MM.1S (cell line): ENCODE measurements at regions not wholly inside any gene's neighbourhood (a gene's known extent, or its start where the extent isn't known, plus 50 kb on each side); places are given as distances from the start of the nearest gene placed in this dataset.

ENCODE experiments used
- EZH2phosphoT487 ChIP-seq: fragments of 300-600 bp; sonication (generic); IDR thresholded peaks from 2 replicates; pipeline ENCODE4 v1.6.1; 2018; ENCODE audit warnings: antibody characterized with exemption, low read length
- TF ChIP-seq, protein P1 (sequence below): fragments of 300-600 bp; sonication (generic); IDR thresholded peaks from 2 replicates; pipeline ENCODE4 v1.5.1; 2016; ENCODE audit warnings: antibody characterized with exemption, low read length, mixed read lengths

DNA sequence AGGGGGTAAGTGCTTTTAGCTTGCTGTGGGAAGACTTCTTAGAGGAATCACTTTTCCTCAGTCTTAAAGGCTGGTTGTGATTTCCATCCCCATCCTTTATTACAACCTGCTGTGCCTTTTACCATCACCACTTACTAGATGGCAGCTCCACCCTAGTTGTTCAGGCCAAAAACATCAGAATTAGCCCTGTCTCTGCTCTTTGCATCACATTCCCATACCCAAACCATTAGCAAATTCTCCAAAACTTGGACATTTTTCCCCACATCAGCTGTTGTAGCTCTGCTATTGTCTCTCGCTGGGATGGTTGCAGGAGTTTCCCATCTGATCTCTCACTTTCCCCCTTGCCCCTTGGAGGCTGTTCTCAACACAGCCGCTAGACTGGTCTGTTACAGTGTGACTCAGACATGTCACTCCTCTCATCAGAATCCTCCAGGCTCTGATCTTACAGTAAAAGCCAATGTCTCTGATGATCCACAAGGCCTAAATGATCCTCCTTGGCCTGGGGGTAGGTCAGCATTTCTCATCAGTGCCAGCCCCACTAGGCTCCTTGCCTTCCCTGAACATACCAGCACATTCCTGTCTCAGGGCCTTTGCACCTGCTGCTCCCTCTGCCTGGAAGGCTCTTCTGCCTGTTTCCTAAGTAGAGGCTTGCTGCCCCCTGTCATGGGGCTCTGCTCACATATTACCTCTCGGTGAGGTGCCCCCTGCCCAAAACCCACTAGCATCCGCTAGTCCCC lies 102.5 kb downstream of the BEGAIN start:
- TF ChIP-seq, protein P1, sequence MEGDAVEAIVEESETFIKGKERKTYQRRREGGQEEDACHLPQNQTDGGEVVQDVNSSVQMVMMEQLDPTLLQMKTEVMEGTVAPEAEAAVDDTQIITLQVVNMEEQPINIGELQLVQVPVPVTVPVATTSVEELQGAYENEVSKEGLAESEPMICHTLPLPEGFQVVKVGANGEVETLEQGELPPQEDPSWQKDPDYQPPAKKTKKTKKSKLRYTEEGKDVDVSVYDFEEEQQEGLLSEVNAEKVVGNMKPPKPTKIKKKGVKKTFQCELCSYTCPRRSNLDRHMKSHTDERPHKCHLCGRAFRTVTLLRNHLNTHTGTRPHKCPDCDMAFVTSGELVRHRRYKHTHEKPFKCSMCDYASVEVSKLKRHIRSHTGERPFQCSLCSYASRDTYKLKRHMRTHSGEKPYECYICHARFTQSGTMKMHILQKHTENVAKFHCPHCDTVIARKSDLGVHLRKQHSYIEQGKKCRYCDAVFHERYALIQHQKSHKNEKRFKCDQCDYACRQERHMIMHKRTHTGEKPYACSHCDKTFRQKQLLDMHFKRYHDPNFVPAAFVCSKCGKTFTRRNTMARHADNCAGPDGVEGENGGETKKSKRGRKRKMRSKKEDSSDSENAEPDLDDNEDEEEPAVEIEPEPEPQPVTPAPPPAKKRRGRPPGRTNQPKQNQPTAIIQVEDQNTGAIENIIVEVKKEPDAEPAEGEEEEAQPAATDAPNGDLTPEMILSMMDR, result no peak
- TF ChIP-seq EZH2phosphoT487, result no peak
